Activated CD8-positive, alpha-beta memory T cell treated with anti-CD3 and anti-CD28 coated beads for 24 hours (primary cell): ENCODE measurements at regions not wholly inside any gene's neighbourhood (a gene's known extent, or its start where the extent isn't known, plus 50 kb on each side); places are given as distances from the start of the nearest gene placed in this dataset.
"Not testable (repeated sequence)": the region's sequence is repeated elsewhere in the genome, so short reads cannot be mapped to it uniquely, and the experiment has no call there.

ENCODE experiments used
- DNase-seq: peaks from one replicate; pipeline ENCODE4 v3.0.0-alpha.2; 2020

- DNase-seq, result no peak
Measured at GRCh38 chr5:109992264-109992915, 302.7 kb downstream of the MAN2A1 start.

GRCh38 chr5:109994135-109994534 is 304.4 kb downstream of the MAN2A1 start:
- DNase-seq, result no peak

GRCh38 chr5:109996246-109996645 is 306.5 kb downstream of the MAN2A1 start:
- no peak for DNase-seq

- DNase-seq, result no peak
Measured at GRCh38 chr5:109997161-109997560, 307.4 kb downstream of the MAN2A1 start.

- no peak for DNase-seq
Measured at GRCh38 chr5:109998208-109998607, 308.5 kb downstream of the MAN2A1 start.

- DNase-seq, result no peak
Measured at GRCh38 chr5:109998726-109999125, 309.0 kb downstream of the MAN2A1 start.

GRCh38 chr5:110001648-110002047 is 311.9 kb downstream of the MAN2A1 start:
- no peak for DNase-seq

- no peak for DNase-seq
Measured at GRCh38 chr5:110002652-110003051, 312.9 kb downstream of the MAN2A1 start.

GRCh38 chr5:110005907-110006562 is 316.3 kb downstream of the MAN2A1 start:
- not testable (repeated sequence) for DNase-seq

- no peak for DNase-seq
Measured at GRCh38 chr5:110007101-110007500, 317.4 kb downstream of the MAN2A1 start.

- no peak for DNase-seq
Measured at GRCh38 chr5:110008131-110008530, 318.4 kb downstream of the MAN2A1 start.

- DNase-seq, result no peak
Measured at GRCh38 chr5:110012145-110012544, 322.4 kb downstream of the MAN2A1 start.

GRCh38 chr5:110013017-110013416 is 323.3 kb downstream of the MAN2A1 start:
- no peak for DNase-seq

GRCh38 chr5:110017854-110018253 is 328.1 kb downstream of the MAN2A1 start:
- DNase-seq, result no peak

- no peak for DNase-seq
Measured at GRCh38 chr5:110018509-110018908, 328.8 kb downstream of the MAN2A1 start.

- DNase-seq, result no peak
Measured at GRCh38 chr5:110019119-110019518, 329.4 kb downstream of the MAN2A1 start.

- no peak for DNase-seq
Measured at GRCh38 chr5:110019780-110020179, 330.1 kb downstream of the MAN2A1 start.

- no peak for DNase-seq
Measured at GRCh38 chr5:110021251-110021650, 331.5 kb downstream of the MAN2A1 start.

GRCh38 chr5:110025160-110025559 is 335.4 kb downstream of the MAN2A1 start:
- no peak for DNase-seq

GRCh38 chr5:110027527-110028322 is 338.0 kb downstream of the MAN2A1 start:
- DNase-seq, result no peak

- DNase-seq, result no peak
Measured at GRCh38 chr5:110031402-110032140, 341.8 kb downstream of the MAN2A1 start.

GRCh38 chr5:110032376-110032775 is 342.6 kb downstream of the MAN2A1 start:
- no peak for DNase-seq

GRCh38 chr5:110034056-110034600 is 344.4 kb downstream of the MAN2A1 start:
- no peak for DNase-seq
